HG03439 (cell line): ENCODE measurements at regions not wholly inside any gene's neighbourhood (a gene's known extent, or its start where the extent isn't known, plus 50 kb on each side); places are given as distances from the start of the nearest gene placed in this dataset.

Experiments used
- ATAC-seq: cut with Tn5 transposase; IDR thresholded peaks from one replicate; pipeline ENCODE4 v1.9.1; 2021; ENCODE audit warnings: mild to moderate bottlenecking, moderate library complexity; ENCODE audit not compliant: unreplicated experiment

- no peak for ATAC-seq
Measured at GRCh38 chr13:91111476-91112200, 235.8 kb upstream of the MIR17HG start.

GRCh38 chr13:91112201-91112923 is 235.1 kb upstream of the MIR17HG start:
- ATAC-seq, result no peak

GRCh38 chr13:91112924-91113277 is 234.6 kb upstream of the MIR17HG start:
- ATAC-seq, result no peak

GRCh38 chr13:91115776-91116175 is 231.7 kb upstream of the MIR17HG start:
- ATAC-seq, result no peak

- ATAC-seq, result no peak
Measured at GRCh38 chr13:91117351-91117750, 230.1 kb upstream of the MIR17HG start.

GRCh38 chr13:91119643-91120042 is 227.8 kb upstream of the MIR17HG start:
- ATAC-seq, result peak; percentile 70

- ATAC-seq, result no peak
Measured at GRCh38 chr13:91122766-91123165, 224.7 kb upstream of the MIR17HG start.

- no peak for ATAC-seq
Measured at GRCh38 chr13:91123456-91124127, 223.9 kb upstream of the MIR17HG start.

GRCh38 chr13:91126806-91127205 is 220.7 kb upstream of the MIR17HG start:
- ATAC-seq, result no peak

GRCh38 chr13:91127995-91128394 is 219.5 kb upstream of the MIR17HG start:
- no peak for ATAC-seq

- ATAC-seq, result no peak
Measured at GRCh38 chr13:91132381-91132780, 215.1 kb upstream of the MIR17HG start.

GRCh38 chr13:91132786-91133185 is 214.7 kb upstream of the MIR17HG start:
- no peak for ATAC-seq

- ATAC-seq, result peak; percentile 80
Measured at GRCh38 chr13:91133941-91134802, 213.3 kb upstream of the MIR17HG start.

- ATAC-seq, result peak; percentile 12
Measured at GRCh38 chr13:91134803-91135184, 212.7 kb upstream of the MIR17HG start.

- ATAC-seq, result no peak
Measured at GRCh38 chr13:91135376-91135775, 212.1 kb upstream of the MIR17HG start.

- no peak for ATAC-seq
Measured at GRCh38 chr13:91135968-91136367, 211.5 kb upstream of the MIR17HG start.

GRCh38 chr13:91136806-91137205 is 210.7 kb upstream of the MIR17HG start:
- no peak for ATAC-seq

GRCh38 chr13:91139232-91139631 is 208.3 kb upstream of the MIR17HG start:
- no peak for ATAC-seq

- no peak for ATAC-seq
Measured at GRCh38 chr13:91141543-91142061, 205.9 kb upstream of the MIR17HG start.

GRCh38 chr13:91142572-91142971 is 204.9 kb upstream of the MIR17HG start:
- ATAC-seq, result no peak

- no peak for ATAC-seq
Measured at GRCh38 chr13:91144054-91144453, 203.4 kb upstream of the MIR17HG start.
